Sigmoid colon (tissue), 6 donors: ENCODE measurements at regions not wholly inside any gene's neighbourhood (a gene's known extent, or its start where the extent isn't known, plus 50 kb on each side); places are given as distances from the start of the nearest gene placed in this dataset.
A peak's percentile ranks its signal among the peaks of the same experiment; 100 is the strongest.

Experiments
- DNase-seq: peaks from one replicate; pipeline ENCODE4 v3.0.0-alpha.2; 2019
- H3K27ac ChIP-seq, 4 donors: fragments of 200-600 bp; sonication (generic); one replicate each; pipeline ENCODE4 v1.5.1; 2016 to 2019; ENCODE audit warnings: mild to moderate bottlenecking in 1 of 4
- H3K27me3 ChIP-seq, 3 donors: fragments of 200-600 bp; sonication (generic); one replicate each; pipeline ENCODE4 v1.5.1; 2019; ENCODE audit warnings: mild to moderate bottlenecking in 1 of 3
- H3K36me3 ChIP-seq, 4 donors: fragments of 200-600 bp; sonication (generic); one replicate each; pipeline ENCODE4 v1.5.1; 2016 to 2019
- H3K4me1 ChIP-seq, 4 donors: fragments of 200-600 bp; sonication (generic); one replicate each; pipeline ENCODE4 v1.5.1; 2017 to 2019
- H3K4me3 ChIP-seq, 4 donors: fragments of 200-600 bp; sonication (generic); one replicate each; pipeline ENCODE4 v1.5.1; 2017 to 2019; ENCODE audit warnings: mild to moderate bottlenecking in 2 of 4, moderate library complexity in 1 of 4
- H3K9me3 ChIP-seq, 4 donors: fragments of 200-600 bp in 3 of 4; sonication (generic) in 3 of 4; one replicate each; pipeline versions ENCODE4 v1.5.1 to v1.6.1; 2013 to 2019
- CTCF ChIP-seq, 4 experiments: fragments of 450-650 bp in 3 of 4; fragments of 200-600 bp in 1 of 4; IDR thresholded peaks; one replicate each; pipeline ENCODE4 v1.5.1; 2016 to 2019; ENCODE audit warnings: antibody characterized with exemption in 4 of 4, mild to moderate bottlenecking in 3 of 4, moderate library complexity in 2 of 4
- EP300 ChIP-seq, 4 donors: sonication (generic); formaldehyde crosslinking; IDR thresholded peaks; one replicate each; pipeline ENCODE4 v1.6.1; 2017; ENCODE audit warnings: antibody characterized with exemption in 4 of 4
- POLR2A ChIP-seq, 2 donors: fragments of 450-650 bp; IDR thresholded peaks; one replicate each; pipeline ENCODE4 v1.6.1; 2016; ENCODE audit warnings: antibody characterized with exemption in 2 of 2, mild to moderate bottlenecking in 2 of 2, moderate library complexity in 2 of 2
- POLR2AphosphoS5 ChIP-seq, 4 donors: sonication (generic); formaldehyde crosslinking; IDR thresholded peaks; one replicate each; pipeline ENCODE4 v1.6.1; 2017; ENCODE audit warnings: antibody characterized with exemption in 4 of 4
- WGBS, 2 donors: extraction: QIAGEN DNeasy Blood & Tissue Kit; methylation state at CpG; one replicate each; pipeline ENCODE4 v1.1.7; 2013; 5-methylcytosine and 5-hydroxymethylcytosine counted together
- intact Hi-C: fragments of 100-400 bp; cut with DNase I; formaldehyde crosslinking; loops from one replicate; pipeline ENCODE4 v1.15.1; 2023
- donor health status: healthy with polysubstance abuse.
- donor health status: healthy.

GRCh38 chr6:112770308-112770707 is 423.2 kb downstream of the RFPL4B start:
- no peak for DNase-seq
- Histone ChIP-seq H3K4me3 (no peak overlapping the region), H3K27ac (no peak overlapping the region), H3K27me3 (no peaks in the 10 kb centered on the region), H3K9me3 (peaks cover 0 to 6% (median 3%) of the 10 kb centered on the region in 4 donors), H3K4me1 (no peaks in the 10 kb centered on the region), H3K36me3 (no peaks in the 10 kb centered on the region)
- intact Hi-C loops = no loop called here
- TF ChIP-seq POLR2A (IDR thresholded peaks at IDR 0.05) = no peak
- no peak for TF ChIP-seq CTCF (IDR thresholded peaks at IDR 0.05)
- no peak for TF ChIP-seq EP300 (IDR thresholded peaks at IDR 0.05)
- 43 to 91% methylated on average over 2 of the region's 2 CpGs for WGBS, 2 donors

- H3K36me3 ChIP-seq = no peaks in the 10 kb centered on the region
- H3K27ac ChIP-seq = no peak overlapping the region
- no peak for DNase-seq
- TF ChIP-seq CTCF (IDR thresholded peaks at IDR 0.05) = no peak
- no peak for TF ChIP-seq POLR2AphosphoS5 (IDR thresholded peaks at IDR 0.05)
- no peak for TF ChIP-seq POLR2A (IDR thresholded peaks at IDR 0.05)
- TF ChIP-seq EP300 (IDR thresholded peaks at IDR 0.05) = no peak
- 0 to 3% methylated on average over 1 of the region's 1 CpG for WGBS, 2 donors
- intact Hi-C loops = no loop called here
- no peaks in the 10 kb centered on the region for H3K27me3 ChIP-seq
- H3K9me3 ChIP-seq = peaks cover 0 to 4% (median 0%) of the 10 kb centered on the region in 4 donors
- H3K4me3 ChIP-seq = no peak overlapping the region
- H3K4me1 ChIP-seq = no peaks in the 10 kb centered on the region
Observed at GRCh38 chr6:112773187-112773586, 426.1 kb downstream of the RFPL4B start.

- no peak for DNase-seq
- no peak overlapping the region for H3K27ac ChIP-seq
- TF ChIP-seq CTCF (IDR thresholded peaks at IDR 0.05) (no peak), EP300 (IDR thresholded peaks at IDR 0.05) (no peak), POLR2AphosphoS5 (IDR thresholded peaks at IDR 0.05) (no peak), POLR2A (IDR thresholded peaks at IDR 0.05) (no peak)
- no peak overlapping the region for H3K4me3 ChIP-seq
- WGBS, 2 donors = 86 to 92% methylated on average over 4 of the region's 4 CpGs
- intact Hi-C loops = no loop called here
- no peaks in the 10 kb centered on the region for H3K9me3 ChIP-seq
- H3K36me3 ChIP-seq = no peaks in the 10 kb centered on the region
- H3K4me1 ChIP-seq = no peaks in the 10 kb centered on the region
- no peaks in the 10 kb centered on the region for H3K27me3 ChIP-seq
Observed at GRCh38 chr6:112774319-112774718, 427.2 kb downstream of the RFPL4B start.

- no peaks in the 10 kb centered on the region for H3K36me3 ChIP-seq
- 11 to 25% methylated on average over 9 of the region's 9 CpGs for WGBS, 2 donors
- peak; percentile 84 for DNase-seq
- no peaks in the 10 kb centered on the region for H3K9me3 ChIP-seq
- H3K27me3 ChIP-seq = no peaks in the 10 kb centered on the region
- no peak for TF ChIP-seq POLR2AphosphoS5 (IDR thresholded peaks at IDR 0.05)
- TF ChIP-seq CTCF (IDR thresholded peaks at IDR 0.05) = peak; percentile 61 to 81 (median 75)
- H3K4me3 ChIP-seq = no peak overlapping the region
- H3K27ac ChIP-seq = no peak overlapping the region
- H3K4me1 ChIP-seq = no peaks in the 10 kb centered on the region
- intact Hi-C loops = loop anchor here (1.0 to 2.0 kb wide), 2 partner anchors 1079 to 1130 kb away; no protein-coding TSS in a partner anchor
Observed at GRCh38 chr6:112780498-112781096, 433.5 kb downstream of the RFPL4B start.

- no peaks in the 10 kb centered on the region for H3K9me3 ChIP-seq
- no peak overlapping the region for H3K4me3 ChIP-seq
- TF ChIP-seq CTCF (IDR thresholded peaks at IDR 0.05) (no peak), EP300 (IDR thresholded peaks at IDR 0.05) (no peak), POLR2AphosphoS5 (IDR thresholded peaks at IDR 0.05) (no peak), POLR2A (IDR thresholded peaks at IDR 0.05) (no peak)
- no peaks in the 10 kb centered on the region for H3K4me1 ChIP-seq
- no peaks in the 10 kb centered on the region for H3K36me3 ChIP-seq
- no peak for DNase-seq
- H3K27me3 ChIP-seq = no peaks in the 10 kb centered on the region
- no peak overlapping the region for H3K27ac ChIP-seq
- 68 to 77% methylated on average over 2 of the region's 2 CpGs for WGBS, 2 donors
- intact Hi-C loops = loop anchor here (2.0 kb wide), 1 partner anchor 1130 kb away; no protein-coding TSS in a partner anchor
Observed at GRCh38 chr6:112781241-112781640, 434.1 kb downstream of the RFPL4B start.
